ES-I3 (cell line): ENCODE measurements at regions not wholly inside any gene's neighbourhood (a gene's known extent, or its start where the extent isn't known, plus 50 kb on each side); places are given as distances from the start of the nearest gene placed in this dataset.

ENCODE experiments used
- H3K36me3 ChIP-seq: 2 replicates; pipeline ENCODE4 v1.6.1; 2013; ENCODE audit warnings: mild to moderate bottlenecking, low read length, control low read depth, moderate library complexity; ENCODE audit not compliant: insufficient read depth
- H3K4me1 ChIP-seq: 2 replicates; pipeline ENCODE4 v1.6.1; 2013; ENCODE audit warnings: mild to moderate bottlenecking, control low read depth, low read length; ENCODE audit not compliant: insufficient read depth
- H3K9ac ChIP-seq: 2 replicates; pipeline ENCODE4 v1.6.1; 2013; ENCODE audit warnings: low read depth, mild to moderate bottlenecking, low read length, moderate library complexity
- H3K9me3 ChIP-seq: 2 replicates; pipeline ENCODE4 v1.6.1; 2013; ENCODE audit warnings: mild to moderate bottlenecking, low read length, moderate library complexity; ENCODE audit not compliant: control insufficient read depth, insufficient read depth

GRCh38 chr2:42935692-42936671, 143.6 kb upstream of the HAAO start:
- H3K9me3 ChIP-seq = no peaks in the 10 kb centered on the region
- no peak overlapping the region for H3K9ac ChIP-seq
- no peaks in the 10 kb centered on the region for H3K36me3 ChIP-seq
- H3K4me1 ChIP-seq = peaks cover 5% of the 10 kb centered on the region; the same call in 1 of the 2 replicates

- Histone ChIP-seq H3K4me1 (peaks cover 13% of the 10 kb centered on the region; the same call in 1 of the 2 replicates), H3K9me3 (no peaks in the 10 kb centered on the region), H3K36me3 (no peaks in the 10 kb centered on the region), H3K9ac (no peak overlapping the region)
These were observed 142.3 kb upstream of the HAAO start for GRCh38 chr2:42934580-42935186.

DNA sequence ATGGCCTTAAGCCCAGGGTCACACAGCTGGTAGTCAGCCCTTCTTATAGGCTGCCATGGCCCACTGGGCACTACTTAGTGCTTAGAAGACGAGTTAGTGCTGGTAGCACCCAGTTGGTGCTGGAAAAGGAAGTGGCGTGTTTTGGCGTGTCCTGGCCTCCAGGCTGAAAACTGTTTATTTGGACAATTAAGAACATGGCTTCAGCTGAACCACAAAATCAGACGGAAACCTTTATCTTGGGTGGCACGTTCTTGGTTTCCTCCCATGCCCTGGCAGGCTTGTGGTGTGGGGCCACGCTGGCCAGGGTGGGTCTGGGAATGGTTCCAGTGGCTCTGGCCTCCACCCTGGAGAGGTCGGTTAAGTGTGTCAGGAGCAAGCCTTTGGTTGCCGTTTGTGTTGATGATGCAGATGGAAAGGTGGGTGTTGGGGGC, 141.5 kb upstream of the HAAO start:
- no peaks in the 10 kb centered on the region for H3K36me3 ChIP-seq
- no peak overlapping the region for H3K9ac ChIP-seq
- peaks cover 13% of the 10 kb centered on the region; the same call in 1 of the 2 replicates for H3K4me1 ChIP-seq
- H3K9me3 ChIP-seq = no peaks in the 10 kb centered on the region

GRCh38 chr2:42932271-42933151, 140.1 kb upstream of the HAAO start:
- H3K9me3 ChIP-seq = no peaks in the 10 kb centered on the region
- no peak overlapping the region for H3K9ac ChIP-seq
- H3K36me3 ChIP-seq = no peaks in the 10 kb centered on the region
- peaks cover 26% of the 10 kb centered on the region for H3K4me1 ChIP-seq

DNA sequence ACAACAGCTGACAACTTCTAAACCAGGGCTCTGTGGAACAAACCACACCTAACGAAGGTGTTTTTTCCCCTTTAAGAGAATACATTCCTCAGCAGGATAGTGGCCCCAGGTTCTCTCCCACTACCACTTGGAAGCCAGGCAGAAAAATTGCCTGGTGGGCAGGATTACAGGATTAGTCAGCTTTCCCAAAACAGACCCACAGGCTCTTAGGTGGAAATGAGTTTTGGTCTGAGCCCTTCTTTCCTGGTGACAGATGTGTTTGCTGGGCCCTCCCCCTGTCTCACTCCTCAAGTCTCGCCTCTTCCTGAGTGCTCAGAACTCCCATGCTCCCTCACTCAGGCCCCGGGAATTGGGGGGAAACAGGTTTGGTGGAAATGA, 139.4 kb upstream of the HAAO start:
- Histone ChIP-seq H3K9me3 (no peaks in the 10 kb centered on the region), H3K4me1 (peaks cover 25% of the 10 kb centered on the region), H3K36me3 (no peaks in the 10 kb centered on the region), H3K9ac (no peak overlapping the region)

GRCh38 chr2:42931146-42931817, 138.9 kb upstream of the HAAO start:
- no peak overlapping the region for H3K9ac ChIP-seq

DNA sequence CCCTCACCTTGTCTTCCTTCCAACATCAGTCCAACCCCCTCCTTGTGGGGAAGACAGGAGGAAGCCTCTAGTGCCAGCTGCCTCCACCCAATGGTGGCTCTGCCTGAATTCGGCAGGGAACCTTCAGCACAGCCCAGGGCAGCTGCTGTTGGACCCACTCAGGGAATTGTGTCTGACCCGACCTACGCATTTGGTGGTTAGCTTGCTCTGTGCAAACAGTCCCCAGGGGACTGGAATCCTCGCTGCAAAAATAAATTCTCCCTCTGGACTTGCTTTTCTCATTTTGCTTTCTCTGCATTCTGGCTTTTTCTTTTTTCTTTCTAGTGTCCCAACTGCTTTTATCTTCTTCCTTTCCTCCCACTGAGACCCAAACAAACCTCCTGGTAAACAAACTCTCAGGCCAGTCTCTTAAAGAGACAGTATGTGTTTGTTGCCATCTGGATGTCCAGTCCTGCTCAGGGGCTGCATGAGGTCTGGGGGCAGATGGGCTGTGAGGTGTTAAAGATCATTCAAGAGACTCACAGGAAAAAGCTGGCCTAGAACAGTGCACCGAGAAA, 137.7 kb upstream of the HAAO start:
- Histone ChIP-seq H3K9ac (no peak overlapping the region), H3K36me3 (no peaks in the 10 kb centered on the region), H3K4me1 (peaks cover 35% of the 10 kb centered on the region), H3K9me3 (no peaks in the 10 kb centered on the region)

More at GRCh38 chr2:42931146-42931817, 138.9 kb upstream of the HAAO start:
- Histone ChIP-seq H3K4me1 (peaks cover 24% of the 10 kb centered on the region), H3K36me3 (no peaks in the 10 kb centered on the region), H3K9me3 (no peaks in the 10 kb centered on the region)

GRCh38 chr2:42929546-42930024, 137.2 kb upstream of the HAAO start:
- Histone ChIP-seq H3K36me3 (no peaks in the 10 kb centered on the region), H3K9me3 (no peaks in the 10 kb centered on the region), H3K9ac (no peak overlapping the region), H3K4me1 (peaks cover 37% of the 10 kb centered on the region)

- Histone ChIP-seq H3K9ac (no peak overlapping the region), H3K4me1 (peaks cover 44% of the 10 kb centered on the region), H3K9me3 (no peaks in the 10 kb centered on the region), H3K36me3 (no peaks in the 10 kb centered on the region)
These were observed 136.5 kb upstream of the HAAO start for GRCh38 chr2:42928692-42929545.

- peaks cover 48% of the 10 kb centered on the region for H3K4me1 ChIP-seq
- H3K9ac ChIP-seq = no peak overlapping the region
- no peaks in the 10 kb centered on the region for H3K36me3 ChIP-seq
- H3K9me3 ChIP-seq = no peaks in the 10 kb centered on the region
These were observed 135.8 kb upstream of the HAAO start for GRCh38 chr2:42928161-42928691.

GRCh38 chr2:42927334-42928160, 135.2 kb upstream of the HAAO start:
- Histone ChIP-seq H3K36me3 (no peaks in the 10 kb centered on the region), H3K9me3 (no peaks in the 10 kb centered on the region), H3K4me1 (peaks cover 48% of the 10 kb centered on the region), H3K9ac (no peak overlapping the region)
